NCI-H226 (cell line): ENCODE measurements at regions not wholly inside any gene's neighbourhood (a gene's known extent, or its start where the extent isn't known, plus 50 kb on each side); places are given as distances from the start of the nearest gene placed in this dataset.
"Not testable (repeated sequence)": the region's sequence is repeated elsewhere in the genome, so short reads cannot be mapped to it uniquely, and the experiment has no call there.

Experiments
- DNase-seq: peaks from one replicate; pipeline ENCODE4 v3.0.0-alpha.2; 2015

DNA sequence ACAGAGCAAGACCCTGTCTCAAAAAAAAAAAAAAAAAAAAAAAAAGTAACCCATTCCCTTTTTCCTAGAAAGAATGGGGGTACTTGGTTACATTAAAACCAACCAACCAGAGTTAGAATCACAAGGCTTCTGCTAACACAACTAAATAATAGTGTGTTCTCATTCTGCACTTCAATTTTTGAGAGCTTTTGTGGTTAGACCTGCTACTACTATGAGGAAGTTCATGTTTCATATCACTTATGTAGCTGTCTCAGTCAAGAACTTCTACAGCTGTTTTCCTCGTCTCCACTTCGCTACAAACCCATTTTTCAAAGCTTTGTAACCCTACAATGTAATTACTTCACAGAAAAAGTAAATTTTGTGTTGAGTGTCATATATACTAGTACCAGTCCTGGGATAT, 58.3 kb downstream of the PDHA2 start:
- no peak for DNase-seq

DNA sequence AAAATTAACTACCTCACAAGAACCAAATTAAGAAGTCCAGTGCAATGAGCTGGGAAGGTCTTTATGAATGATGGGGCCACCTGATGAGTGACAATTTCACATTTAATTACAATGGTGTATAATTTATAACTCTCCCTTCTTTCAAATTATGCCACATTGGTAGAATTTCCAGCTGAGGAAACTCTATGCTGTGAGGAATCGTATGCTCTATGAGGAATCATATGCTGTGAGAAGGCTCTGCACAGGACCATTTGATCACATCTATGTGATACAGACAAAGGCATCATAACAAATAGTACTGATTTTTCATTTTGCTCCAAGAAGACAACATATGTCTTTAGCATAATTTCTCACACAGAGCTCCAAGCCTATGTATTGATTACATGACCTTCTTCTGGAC, 69.3 kb downstream of the PDHA2 start:
- no peak for DNase-seq

DNA sequence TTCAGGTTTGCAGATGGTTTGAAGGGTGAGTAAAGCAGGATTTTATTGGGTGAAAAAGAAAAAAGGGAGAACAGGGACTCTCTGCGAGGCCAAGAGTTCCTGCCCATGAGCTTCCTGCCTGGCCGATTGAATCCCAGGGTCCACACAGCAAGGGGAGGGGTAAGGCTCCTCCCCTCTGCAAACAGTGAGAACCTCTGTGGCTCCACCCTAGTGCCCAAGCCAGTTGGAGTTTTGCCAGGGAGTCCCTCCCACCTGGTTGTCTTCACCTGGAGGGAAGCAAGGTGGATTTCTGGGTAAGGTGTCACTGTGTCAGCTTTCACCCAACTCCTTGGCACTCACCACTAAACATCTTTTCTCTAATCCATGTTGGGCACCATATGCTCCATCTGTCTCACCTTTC, 70.9 kb downstream of the PDHA2 start:
- DNase-seq = no peak

DNA sequence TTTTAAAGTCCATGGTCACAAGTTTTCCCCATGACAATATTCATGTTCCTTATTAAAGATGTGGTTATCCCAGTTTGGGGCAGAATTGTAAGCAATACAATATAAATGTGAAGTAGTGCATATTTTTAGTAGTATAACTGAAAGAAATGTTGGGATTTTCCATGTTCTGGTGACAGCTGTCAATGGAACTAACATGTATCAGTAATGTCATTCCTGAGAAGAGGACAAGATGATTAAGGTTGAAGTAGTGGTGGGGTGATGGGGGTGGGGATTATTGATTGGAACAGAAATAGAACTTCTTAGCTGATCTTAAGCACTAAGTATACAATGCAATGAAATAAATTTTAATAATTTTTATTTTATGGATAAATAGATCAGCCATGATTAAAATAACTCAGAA, 81.6 kb downstream of the PDHA2 start:
- no peak for DNase-seq

DNA sequence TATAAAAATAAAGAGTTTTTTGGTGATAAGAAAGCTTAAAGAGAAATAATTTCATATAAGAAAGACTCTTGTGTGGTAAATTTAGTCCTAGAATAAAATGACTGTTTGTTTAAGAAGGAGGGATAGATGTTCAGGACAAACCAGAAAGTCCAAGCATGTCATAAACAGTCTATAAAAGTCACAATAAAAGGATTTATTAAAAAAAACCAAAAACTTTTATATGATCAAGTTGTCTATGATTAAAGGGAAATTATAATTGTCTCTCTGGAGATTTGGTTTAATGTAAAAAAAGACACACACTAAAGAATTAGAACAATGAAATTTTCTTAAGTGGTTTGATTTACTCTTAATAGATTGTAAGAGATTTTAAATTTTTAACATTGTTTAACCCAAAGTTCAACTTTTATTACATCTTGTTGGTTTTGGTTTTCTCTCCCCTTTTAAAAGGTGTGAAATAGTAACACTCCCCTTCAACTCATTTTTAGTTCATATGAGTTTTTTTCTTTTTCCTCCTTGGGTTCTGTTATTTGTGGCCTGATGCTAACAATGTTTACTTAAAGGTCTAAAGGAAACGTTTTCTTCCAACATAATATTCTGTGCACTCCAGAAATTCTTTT, 89.7 kb downstream of the PDHA2 start:
- no peak for DNase-seq

DNA sequence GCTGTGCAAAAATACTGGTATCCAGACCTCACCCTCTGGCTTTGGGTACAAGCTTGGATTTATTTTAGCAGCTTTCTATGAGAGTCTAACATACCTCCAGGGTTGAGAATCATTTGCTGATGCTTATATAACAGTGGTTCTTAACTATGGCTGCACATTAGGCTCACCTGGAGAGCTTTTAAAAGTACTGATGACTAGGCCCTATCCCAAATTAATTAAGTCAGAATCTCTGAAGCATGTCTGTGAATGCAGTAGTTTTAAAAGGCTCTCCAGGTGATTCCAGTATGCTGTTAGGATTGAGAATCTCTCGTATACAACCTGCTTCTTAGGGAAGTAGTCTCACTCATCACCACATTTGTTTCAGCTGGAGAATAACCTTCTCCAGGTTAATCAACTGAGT, 99.2 kb downstream of the PDHA2 start:
- DNase-seq = no peak

DNA sequence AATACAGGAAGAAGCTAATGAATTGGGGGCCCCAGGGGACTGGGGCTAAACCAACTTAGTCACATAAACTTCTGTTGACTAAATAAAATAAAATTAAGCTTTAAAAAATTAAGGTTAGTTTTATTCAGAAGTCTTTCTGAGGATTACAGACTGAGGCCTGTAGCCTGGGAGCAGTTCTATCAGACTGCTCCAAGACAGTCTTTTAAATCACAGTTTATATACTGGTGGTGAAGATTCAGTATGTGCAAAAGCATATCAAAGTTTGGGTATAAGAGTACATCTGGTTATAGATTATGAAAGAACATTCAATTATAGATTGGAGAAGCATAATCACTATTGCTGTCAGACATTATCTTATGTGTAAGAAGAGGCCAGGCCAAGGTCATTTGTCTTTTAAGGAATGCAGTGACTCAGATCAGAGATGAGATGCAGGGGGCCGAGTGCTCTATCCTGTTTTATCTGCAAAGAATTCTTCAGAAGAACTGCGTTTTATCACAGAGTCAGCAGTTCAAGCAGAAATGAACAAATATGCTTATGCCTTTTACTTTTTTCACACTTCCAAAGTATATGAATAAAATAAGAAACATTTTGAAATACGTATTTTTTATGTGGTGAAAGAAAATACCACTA, 109.4 kb downstream of the PDHA2 start:
- DNase-seq = peak; percentile 37

DNA sequence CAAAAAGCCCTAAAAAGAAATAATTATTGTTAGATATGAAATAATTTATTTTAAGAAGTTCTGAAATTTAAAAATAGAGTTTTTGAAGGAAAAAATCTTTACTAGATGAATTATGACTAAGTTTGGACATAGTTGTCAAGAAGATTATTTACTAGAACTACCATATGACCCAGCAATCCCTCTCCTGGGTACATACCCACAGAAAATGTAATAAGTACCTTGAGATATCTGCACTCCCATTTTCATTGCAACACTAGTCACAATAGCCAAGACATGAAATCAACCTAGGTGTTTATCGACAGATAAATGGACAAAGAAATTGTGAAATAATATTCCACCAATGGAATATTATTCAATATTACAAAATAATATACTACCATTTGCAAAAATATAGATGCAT, 109.9 kb downstream of the PDHA2 start:
- no peak for DNase-seq

DNA sequence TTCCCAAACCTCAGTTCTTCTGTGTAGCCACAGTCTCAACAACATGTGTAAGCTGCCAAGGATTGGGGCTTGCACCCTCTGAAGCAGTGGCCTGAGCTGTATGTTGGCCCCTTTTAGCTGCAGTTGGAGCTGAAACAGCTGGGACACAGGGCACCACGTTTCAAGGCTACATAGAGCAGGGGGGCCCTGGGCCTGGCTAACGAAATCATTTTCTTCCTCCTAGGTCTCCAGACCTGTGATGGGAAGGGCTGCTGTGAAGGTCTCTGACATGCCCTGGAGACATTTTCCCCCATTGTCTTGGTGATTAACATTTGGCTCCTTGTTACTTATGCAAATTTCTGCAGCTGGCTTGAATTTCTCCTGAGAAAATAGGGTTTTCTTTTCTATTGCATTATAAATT, 112.6 kb downstream of the PDHA2 start:
- not testable (repeated sequence) for DNase-seq

DNA sequence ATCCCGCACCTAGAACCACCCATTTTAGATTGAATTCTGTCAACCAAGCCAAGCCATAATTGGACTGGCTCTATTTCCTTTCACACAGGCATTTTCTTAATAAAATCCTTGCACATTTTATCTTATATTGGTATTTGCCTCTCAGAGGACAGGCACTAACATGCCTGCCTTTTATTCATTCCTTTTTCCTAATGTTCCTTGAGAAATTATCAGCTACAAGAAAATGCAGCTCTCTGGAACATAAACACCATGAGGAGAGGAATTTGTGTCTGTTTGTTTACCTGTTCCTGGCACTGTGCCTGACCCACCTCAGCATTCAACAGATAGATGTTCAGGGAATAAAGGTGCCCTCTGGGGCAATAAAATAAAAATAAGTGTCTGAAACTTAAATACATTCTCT, 116.2 kb downstream of the PDHA2 start:
- no peak for DNase-seq

DNA sequence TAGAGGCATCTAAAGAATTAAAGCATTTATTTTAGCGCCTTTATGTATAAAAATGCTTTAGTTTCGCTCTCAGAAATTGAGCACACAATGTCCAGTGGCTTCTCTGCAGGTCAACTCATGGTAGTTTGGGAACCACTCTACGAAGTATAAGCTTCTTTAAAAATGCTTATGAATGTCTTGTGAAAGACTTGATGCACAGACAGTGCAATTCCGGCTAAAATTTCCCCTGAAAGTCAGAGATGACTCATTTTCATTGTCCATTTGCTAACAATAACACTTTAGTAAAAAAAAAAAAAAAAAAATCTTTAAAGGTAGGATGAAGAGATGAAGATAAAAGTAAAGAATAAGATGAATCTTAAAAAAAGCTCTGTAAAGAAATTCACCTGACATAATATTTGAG, 117.2 kb downstream of the PDHA2 start:
- no peak for DNase-seq

DNA sequence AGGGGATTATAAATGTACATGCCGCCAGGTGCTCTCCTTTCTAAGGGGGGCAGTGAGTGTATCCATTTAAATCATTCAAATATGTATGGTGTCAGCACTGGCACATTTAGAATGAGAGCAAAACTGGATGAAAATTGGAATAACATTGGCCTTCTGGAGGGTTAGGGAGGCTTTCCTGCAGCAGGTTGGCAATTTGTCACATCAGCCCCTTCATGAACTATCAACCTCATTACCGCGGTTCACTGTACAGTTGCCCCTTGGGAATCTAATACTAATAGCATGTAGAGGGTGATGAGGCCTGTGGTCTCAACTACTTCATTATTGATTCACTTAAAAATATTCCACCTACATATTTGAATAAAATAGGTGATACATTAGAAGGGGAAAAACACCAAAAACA, 117.9 kb downstream of the PDHA2 start:
- DNase-seq = no peak

DNA sequence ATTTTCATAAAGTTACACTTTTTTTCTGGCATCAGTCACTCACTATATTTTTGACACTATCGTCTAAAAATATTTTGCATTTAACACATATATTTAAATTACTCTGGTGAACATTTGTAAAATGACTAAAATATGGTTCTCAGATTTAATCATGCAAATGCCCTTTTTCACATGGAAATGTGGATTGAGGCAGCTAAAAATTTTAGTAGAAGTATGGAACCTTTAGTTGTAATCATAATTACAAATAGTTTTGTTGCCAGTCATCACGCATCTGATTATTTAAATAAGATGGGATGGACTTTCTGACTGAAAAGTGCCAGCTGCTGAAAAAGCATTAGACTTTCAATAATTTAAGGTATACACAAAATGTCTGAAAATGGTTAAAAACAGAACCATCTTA, 119.3 kb downstream of the PDHA2 start:
- no peak for DNase-seq

DNA sequence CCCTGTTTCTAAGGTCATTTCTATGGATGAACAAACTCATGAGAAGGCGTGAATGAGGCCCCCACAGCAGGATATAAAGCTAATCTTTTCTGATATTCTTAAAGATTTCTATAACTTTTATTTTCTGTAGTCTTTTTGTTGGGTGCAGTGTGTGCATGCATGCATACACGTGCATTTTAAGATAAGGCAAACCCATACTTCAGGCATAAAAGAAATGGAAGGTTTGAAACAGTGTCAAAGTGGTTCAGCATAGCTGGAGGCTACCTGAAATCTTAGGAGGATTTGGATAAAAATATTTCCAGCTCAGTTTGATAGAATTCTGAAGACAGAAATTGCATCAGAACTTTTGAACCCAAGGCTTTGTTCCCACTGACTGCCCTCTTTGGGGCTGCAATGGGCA, 119.7 kb downstream of the PDHA2 start:
- no peak for DNase-seq

DNA sequence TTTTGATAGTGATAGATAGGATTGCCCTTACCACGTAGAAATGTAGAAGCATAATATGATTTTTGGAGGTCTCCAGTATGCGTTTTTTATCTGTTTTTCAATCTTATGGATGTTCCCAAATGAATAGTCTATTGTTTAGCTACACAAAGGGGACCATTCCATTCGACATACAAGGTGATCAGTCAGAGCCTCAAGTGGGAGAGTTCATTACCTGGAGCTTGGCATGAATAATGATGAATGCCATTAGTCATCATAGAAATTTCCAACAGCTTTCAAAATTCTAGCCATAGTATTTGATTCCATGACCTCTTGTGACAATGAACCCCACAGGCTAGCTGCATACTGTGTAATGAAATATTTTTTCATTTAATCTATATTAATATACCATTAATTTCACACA, 123.6 kb downstream of the PDHA2 start:
- no peak for DNase-seq

DNA sequence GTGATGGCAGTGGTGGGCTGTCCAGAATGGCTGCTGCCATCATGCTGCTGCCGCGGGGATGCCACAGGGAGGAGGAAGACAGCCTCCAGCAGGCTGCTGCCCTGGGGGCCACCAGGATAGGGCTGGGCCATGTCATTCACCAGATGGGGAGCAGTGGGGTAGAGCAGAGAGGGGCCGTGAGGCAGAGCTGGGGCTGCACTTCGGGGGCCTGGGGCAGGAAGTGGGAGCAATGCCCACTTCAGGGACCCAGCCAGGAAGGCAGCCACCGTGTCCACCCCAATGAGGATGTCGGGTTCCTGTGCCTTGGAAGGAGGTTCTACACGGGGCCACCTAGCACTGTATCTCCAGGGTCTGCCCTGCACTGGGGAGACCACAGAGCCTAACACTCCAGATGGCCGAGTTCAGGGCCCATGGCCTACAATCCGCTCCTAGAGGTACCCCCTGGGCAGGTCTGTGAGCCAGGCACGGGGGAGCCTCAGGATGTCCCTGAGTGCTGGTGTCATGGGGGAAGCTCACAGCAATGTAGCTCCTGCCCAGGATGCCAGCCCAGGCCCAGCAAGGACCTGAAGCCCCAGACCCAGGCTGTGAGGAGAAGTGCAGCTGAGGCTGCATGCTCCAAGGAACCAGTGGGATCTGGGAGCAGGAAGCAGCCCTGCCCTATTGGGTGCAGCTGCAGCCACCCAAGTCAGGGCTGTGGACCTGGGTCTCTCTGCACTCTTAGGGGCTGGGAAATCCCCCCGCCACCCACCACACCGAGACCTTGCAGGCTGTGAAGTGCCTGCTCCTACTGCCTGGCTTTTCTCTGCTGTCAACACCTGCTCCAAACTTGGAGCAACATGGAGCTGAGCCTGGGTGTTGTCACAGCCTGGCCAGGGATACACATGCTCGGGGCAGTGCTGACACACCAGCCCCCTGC, 140.3 kb downstream of the PDHA2 start:
- DNase-seq = no peak

DNA sequence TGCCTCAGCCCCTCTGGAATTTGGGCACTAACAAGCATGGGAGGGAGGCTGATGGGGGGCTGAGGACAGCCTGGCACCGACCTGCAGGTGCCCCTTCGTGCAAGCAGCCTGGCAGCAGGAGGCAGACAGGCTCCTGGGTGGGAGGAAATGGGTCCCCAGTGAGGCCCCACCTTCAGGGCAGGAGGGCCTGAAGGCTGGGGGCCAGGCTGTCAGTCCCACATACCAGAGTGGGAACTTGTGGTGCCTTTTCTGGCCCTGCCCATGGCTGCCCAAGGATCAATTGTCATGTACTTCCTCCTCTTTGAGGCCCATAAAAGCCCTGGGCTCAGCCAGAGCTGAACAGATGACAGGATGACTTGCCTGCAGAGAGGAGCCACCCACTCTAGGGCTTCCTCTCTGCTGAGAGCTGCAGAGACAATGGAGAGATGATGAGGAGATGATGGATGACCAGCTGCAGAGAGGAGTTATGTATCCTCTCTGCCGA, 141.0 kb downstream of the PDHA2 start:
- no peak for DNase-seq

DNA sequence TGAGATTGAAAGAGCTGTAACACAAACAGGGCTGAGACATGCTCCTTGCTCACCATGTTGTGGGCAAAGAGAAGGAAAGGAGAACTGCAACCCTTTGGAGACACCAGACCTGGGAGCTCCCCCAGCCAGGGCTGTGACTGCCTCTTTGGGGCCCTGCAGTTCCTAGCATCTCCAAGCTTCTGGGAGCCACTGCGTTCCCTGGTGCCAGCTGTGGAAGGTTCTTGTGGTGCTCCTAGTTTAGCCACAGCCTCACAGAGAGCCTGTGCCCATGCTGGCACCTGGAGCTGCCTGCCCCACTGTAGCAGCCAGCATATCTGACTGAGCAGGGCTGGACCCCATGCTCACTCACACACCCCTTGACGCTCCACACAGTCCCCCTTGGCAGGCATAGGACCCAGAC, 141.7 kb downstream of the PDHA2 start:
- DNase-seq = no peak

DNA sequence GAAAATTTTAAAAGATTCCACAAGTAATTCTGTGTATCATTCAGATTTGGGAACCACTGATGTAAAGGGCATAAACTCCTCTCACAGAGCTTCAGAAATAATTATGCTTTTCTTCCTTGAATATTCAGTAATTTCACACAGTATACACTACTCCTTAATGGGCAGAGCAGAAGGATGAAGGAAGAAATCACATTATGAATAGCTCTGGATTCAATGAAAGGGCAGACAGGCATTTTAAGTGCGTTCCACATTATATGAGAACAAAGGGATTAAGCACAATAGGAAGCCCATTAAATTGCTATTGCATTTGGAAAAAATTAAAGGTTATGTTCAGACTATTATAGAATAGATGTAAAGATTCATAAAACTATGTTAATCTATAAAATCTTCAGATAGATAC, 142.6 kb downstream of the PDHA2 start:
- no peak for DNase-seq

DNA sequence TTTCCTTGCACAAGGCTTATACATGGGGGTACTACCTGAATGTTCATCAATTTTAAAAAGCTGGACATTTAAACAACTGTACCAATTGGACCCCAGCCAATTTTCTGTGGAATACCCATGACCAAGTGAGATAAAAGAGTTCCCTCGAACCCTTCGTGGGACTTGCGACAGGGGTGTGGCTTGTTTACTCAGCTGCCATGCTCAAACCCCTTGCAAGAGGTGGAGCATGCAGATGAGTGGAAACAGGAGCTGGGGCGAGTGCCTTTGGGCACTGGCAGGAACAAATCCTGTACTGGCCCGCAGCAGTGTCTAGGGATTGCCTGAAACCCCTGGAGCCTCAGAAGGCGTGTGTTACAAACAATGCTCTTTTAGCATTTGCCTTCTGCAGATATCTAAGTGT, 144.2 kb downstream of the PDHA2 start:
- no peak for DNase-seq

DNA sequence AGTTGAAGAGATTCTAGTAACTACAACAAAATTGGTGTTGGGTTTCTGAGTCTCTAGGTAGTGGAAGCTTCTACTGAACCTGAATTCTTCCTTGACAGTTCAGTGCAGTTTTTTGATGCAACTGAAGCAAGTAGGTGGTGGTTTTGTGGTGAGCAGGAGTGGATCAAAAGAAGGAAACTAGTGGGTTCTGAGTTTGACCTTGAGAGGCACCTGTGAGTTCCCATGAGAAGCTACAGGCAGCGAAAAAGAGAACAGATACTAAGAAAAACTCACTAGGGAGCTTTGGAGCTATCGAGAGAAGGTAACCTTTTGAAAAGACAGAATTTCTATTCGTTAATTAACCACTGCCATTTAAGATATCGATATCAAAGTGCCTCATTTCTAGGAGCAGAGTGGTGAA, 145.2 kb downstream of the PDHA2 start:
- DNase-seq = no peak

DNA sequence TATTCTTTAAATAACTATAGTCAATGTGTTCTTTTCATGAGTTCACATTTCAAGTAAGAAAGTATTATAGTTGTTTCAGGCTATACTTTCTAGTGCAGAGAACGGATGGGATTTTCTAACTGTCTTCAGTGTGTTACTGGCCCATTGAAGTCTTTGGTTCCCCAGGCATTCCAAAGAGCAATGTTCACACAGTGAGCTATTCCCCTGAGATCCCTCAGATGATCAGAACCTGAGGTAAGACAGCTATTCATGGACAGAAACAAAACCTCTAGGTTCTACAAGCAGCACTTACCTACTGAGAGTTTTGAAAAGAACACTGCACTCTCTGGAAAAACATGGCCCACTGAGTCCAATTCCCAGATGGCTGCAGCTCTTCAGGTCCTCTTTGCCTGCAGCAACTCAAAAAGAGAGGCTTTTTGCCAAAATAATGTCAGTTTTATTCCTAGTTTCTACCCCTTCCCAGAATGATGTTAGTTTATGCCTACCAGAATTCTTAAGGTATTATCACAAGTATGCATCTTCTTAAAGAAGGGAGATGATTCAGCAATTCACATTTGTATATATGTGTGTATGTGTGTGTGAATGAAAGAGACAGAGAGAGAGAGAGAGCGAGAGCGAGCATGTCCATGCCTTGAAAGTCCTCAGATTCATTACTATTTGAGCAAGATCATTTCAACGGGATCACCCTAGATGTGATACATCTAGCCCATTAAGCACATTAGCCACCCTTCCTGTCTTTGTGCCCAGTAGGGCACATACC, 146.1 kb downstream of the PDHA2 start:
- no peak for DNase-seq

DNA sequence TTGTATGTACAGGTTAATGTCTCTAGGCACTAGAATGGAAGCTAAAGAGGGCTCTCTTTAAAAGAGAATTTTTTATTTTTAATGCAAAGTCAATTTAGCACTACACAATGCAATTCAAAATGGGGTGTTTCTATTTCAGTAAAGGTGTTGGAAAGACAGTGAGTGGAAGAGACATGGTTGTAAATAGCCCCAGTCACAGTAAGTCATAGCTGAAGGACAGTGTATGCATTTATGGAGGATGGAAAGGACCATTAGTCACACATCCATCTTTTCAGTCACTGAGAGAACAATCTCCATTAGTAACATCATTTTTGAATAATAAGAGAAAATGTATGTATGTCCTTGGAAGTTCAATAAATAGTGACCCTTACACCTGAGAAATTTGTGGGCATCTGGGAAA, 148.0 kb downstream of the PDHA2 start:
- no peak for DNase-seq
